ENCODE measurements at regions not wholly inside any gene's neighbourhood (a gene's known extent, or its start where the extent isn't known, plus 50 kb on each side); places are given as distances from the start of the nearest gene placed in this dataset.
"Not testable (repeated sequence)": the region's sequence is repeated elsewhere in the genome, so short reads cannot be mapped to it uniquely, and the experiment has no call there.

GRCh38 chr7:52189153-52189778 lies 846.2 kb upstream of the POM121L12 start:
- DNase-seq (ENCODE audit: insufficient read length, low spot score): no peak
- no peak for FAIRE-seq

- no peak for FAIRE-seq
- no peak for DNase-seq (ENCODE audit: insufficient read length, low spot score)
Observed at GRCh38 chr7:52184006-52184703, 851.3 kb upstream of the POM121L12 start.

GRCh38 chr7:52179934-52180333 lies 855.5 kb upstream of the POM121L12 start:
- FAIRE-seq (no peak), DNase-seq (ENCODE audit: insufficient read length, low spot score) (no peak)

GRCh38 chr7:52168085-52168484 lies 851.5 kb upstream of the COBL start:
- DNase-seq (ENCODE audit: insufficient read length, low spot score): no peak
- FAIRE-seq: no peak

- FAIRE-seq (no peak), DNase-seq (ENCODE audit: insufficient read length, low spot score) (no peak)
Observed at GRCh38 chr7:52163311-52163710, 846.7 kb upstream of the COBL start.

- DNase-seq (ENCODE audit: insufficient read length, low spot score): no peak
- FAIRE-seq: no peak
Observed at GRCh38 chr7:52161483-52161882, 844.9 kb upstream of the COBL start.

GRCh38 chr7:52159421-52159820 lies 842.8 kb upstream of the COBL start:
- FAIRE-seq; DNase-seq (ENCODE audit: insufficient read length, low spot score): not testable (repeated sequence)

- FAIRE-seq (no peak), DNase-seq (ENCODE audit: insufficient read length, low spot score) (no peak)
Observed at GRCh38 chr7:52154382-52154781, 837.8 kb upstream of the COBL start.

- no peak for DNase-seq (ENCODE audit: insufficient read length, low spot score)
- no peak for FAIRE-seq
Observed at GRCh38 chr7:52151559-52151958, 835.0 kb upstream of the COBL start.

- FAIRE-seq: no peak
- no peak for DNase-seq (ENCODE audit: insufficient read length, low spot score)
Observed at GRCh38 chr7:52150952-52151351, 834.3 kb upstream of the COBL start.

GRCh38 chr7:52146871-52147634 lies 830.4 kb upstream of the COBL start:
- FAIRE-seq: no peak
- no peak for DNase-seq (ENCODE audit: insufficient read length, low spot score)

GRCh38 chr7:52143219-52143618 lies 826.6 kb upstream of the COBL start:
- DNase-seq (ENCODE audit: insufficient read length, low spot score): no peak
- FAIRE-seq: no peak

GRCh38 chr7:52140851-52141250 lies 824.2 kb upstream of the COBL start:
- FAIRE-seq (no peak), DNase-seq (ENCODE audit: insufficient read length, low spot score) (no peak)

GRCh38 chr7:52135403-52135802 lies 818.8 kb upstream of the COBL start:
- FAIRE-seq (no peak), DNase-seq (ENCODE audit: insufficient read length, low spot score) (no peak)

GRCh38 chr7:52129278-52129677 lies 812.7 kb upstream of the COBL start:
- no peak for FAIRE-seq

GRCh38 chr7:52120912-52121311 lies 804.3 kb upstream of the COBL start:
- DNase-seq (ENCODE audit: insufficient read length, low spot score) (no peak), FAIRE-seq (no peak)

More at GRCh38 chr7:52129278-52129677, 812.7 kb upstream of the COBL start:
- no peak for DNase-seq (ENCODE audit: insufficient read length, low spot score)

- no peak for DNase-seq (ENCODE audit: insufficient read length, low spot score)
- FAIRE-seq: no peak
Observed at GRCh38 chr7:52119537-52119936, 802.9 kb upstream of the COBL start.

GRCh38 chr7:52114509-52114908 lies 797.9 kb upstream of the COBL start:
- no peak for FAIRE-seq

GRCh38 chr7:52114056-52114455 lies 797.4 kb upstream of the COBL start:
- no peak for FAIRE-seq

More at GRCh38 chr7:52114509-52114908, 797.9 kb upstream of the COBL start:
- no peak for DNase-seq (ENCODE audit: insufficient read length, low spot score)

GRCh38 chr7:52107355-52107754 lies 790.7 kb upstream of the COBL start:
- DNase-seq (ENCODE audit: insufficient read length, low spot score): no peak
- FAIRE-seq: no peak

More at GRCh38 chr7:52114056-52114455, 797.4 kb upstream of the COBL start:
- DNase-seq (ENCODE audit: insufficient read length, low spot score): no peak

GRCh38 chr7:52095861-52096260 lies 779.3 kb upstream of the COBL start:
- FAIRE-seq: no peak
- DNase-seq (ENCODE audit: insufficient read length, low spot score): no peak

GRCh38 chr7:52091996-52092395 lies 775.4 kb upstream of the COBL start:
- no peak for DNase-seq (ENCODE audit: insufficient read length, low spot score)
- no peak for FAIRE-seq
